ENCODE measurements at regions not wholly inside any gene's neighbourhood (a gene's known extent, or its start where the extent isn't known, plus 50 kb on each side); places are given as distances from the start of the nearest gene placed in this dataset.

DNA sequence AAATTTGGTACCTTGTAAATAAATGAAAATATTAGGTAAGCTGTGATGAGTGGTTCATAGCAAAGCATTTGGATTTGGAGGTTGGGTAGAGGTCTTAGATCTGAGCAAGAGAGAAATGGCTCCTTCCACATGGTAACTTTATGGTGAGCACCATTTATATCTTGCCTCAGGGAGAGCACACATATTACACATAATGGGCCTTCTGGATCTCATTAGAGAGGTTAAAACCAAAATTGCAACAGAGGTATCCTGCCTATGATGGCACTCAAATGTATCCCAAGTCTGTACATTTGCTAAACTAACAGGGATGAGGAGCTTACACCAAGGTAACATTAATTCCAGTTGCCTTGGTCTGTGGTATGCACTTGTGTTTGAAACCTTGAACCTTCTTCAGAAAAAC, 87.1 kb upstream of the PUDP start:
- H3K4me3 ChIP-seq (ENCODE audit: low read depth, low read length, poor library complexity, severe bottlenecking), result no peak overlapping the region
- no peaks in the 10 kb centered on the region for H4K20me1 ChIP-seq (ENCODE audit: insufficient read depth, low read length)
- H3F3A ChIP-seq (ENCODE audit: insufficient read depth, low read length), result no peaks in the 10 kb centered on the region
- H3K27me3 ChIP-seq (ENCODE audit: insufficient read depth, low read length), result no peaks in the 10 kb centered on the region
- no peaks in the 10 kb centered on the region for H3K9me3 ChIP-seq (ENCODE audit: low read length)
- H3K27ac ChIP-seq (ENCODE audit: low read depth, low read length, poor library complexity, severe bottlenecking), result no peak overlapping the region
- TF ChIP-seq EZH2 (IDR thresholded peaks at IDR 0.05; ENCODE audit: borderline replicate concordance, low read length), result no peak
- TF ChIP-seq, protein P1, sequence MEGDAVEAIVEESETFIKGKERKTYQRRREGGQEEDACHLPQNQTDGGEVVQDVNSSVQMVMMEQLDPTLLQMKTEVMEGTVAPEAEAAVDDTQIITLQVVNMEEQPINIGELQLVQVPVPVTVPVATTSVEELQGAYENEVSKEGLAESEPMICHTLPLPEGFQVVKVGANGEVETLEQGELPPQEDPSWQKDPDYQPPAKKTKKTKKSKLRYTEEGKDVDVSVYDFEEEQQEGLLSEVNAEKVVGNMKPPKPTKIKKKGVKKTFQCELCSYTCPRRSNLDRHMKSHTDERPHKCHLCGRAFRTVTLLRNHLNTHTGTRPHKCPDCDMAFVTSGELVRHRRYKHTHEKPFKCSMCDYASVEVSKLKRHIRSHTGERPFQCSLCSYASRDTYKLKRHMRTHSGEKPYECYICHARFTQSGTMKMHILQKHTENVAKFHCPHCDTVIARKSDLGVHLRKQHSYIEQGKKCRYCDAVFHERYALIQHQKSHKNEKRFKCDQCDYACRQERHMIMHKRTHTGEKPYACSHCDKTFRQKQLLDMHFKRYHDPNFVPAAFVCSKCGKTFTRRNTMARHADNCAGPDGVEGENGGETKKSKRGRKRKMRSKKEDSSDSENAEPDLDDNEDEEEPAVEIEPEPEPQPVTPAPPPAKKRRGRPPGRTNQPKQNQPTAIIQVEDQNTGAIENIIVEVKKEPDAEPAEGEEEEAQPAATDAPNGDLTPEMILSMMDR (IDR thresholded peaks at IDR 0.05; ENCODE audit: low read length), result no peak
- no peaks in the 10 kb centered on the region for H3K36me3 ChIP-seq (ENCODE audit: insufficient read depth, low read length)
- no peak overlapping the region for H3K4me2 ChIP-seq (ENCODE audit: low read length)
- H3K79me2 ChIP-seq (ENCODE audit: insufficient read depth, low read length), result no peaks in the 10 kb centered on the region
- no peaks in the 10 kb centered on the region for H3K9me2 ChIP-seq (ENCODE audit: low read depth, low read length)
- no peak overlapping the region for H3K9ac ChIP-seq (ENCODE audit: low read length)
- H2AFZ ChIP-seq (ENCODE audit: low read length), result no peak overlapping the region
- H3K4me1 ChIP-seq (ENCODE audit: insufficient read depth, low read length, severe bottlenecking), result peaks cover 26% of the 10 kb centered on the region

GRCh38 chrX:7233580-7234406, 85.8 kb upstream of the PUDP start:
- H3K27me3 ChIP-seq (ENCODE audit: insufficient read depth, low read length), result no peaks in the 10 kb centered on the region
- H3K9me3 ChIP-seq (ENCODE audit: low read length), result no peaks in the 10 kb centered on the region
- H3K4me2 ChIP-seq (ENCODE audit: low read length), result no peak overlapping the region
- H3K36me3 ChIP-seq (ENCODE audit: insufficient read depth, low read length), result no peaks in the 10 kb centered on the region
- no peak overlapping the region for H3K9ac ChIP-seq (ENCODE audit: low read length)
- no peak overlapping the region for H3K27ac ChIP-seq (ENCODE audit: low read depth, low read length, poor library complexity, severe bottlenecking)
- TF ChIP-seq EZH2 (IDR thresholded peaks at IDR 0.05; ENCODE audit: borderline replicate concordance, low read length), result no peak
- TF ChIP-seq, protein P1 (IDR thresholded peaks at IDR 0.05; ENCODE audit: low read length), result no peak
- no peaks in the 10 kb centered on the region for H4K20me1 ChIP-seq (ENCODE audit: insufficient read depth, low read length)
- H2AFZ ChIP-seq (ENCODE audit: low read length), result no peak overlapping the region
- H3K9me2 ChIP-seq (ENCODE audit: low read depth, low read length), result no peaks in the 10 kb centered on the region
- no peaks in the 10 kb centered on the region for H3F3A ChIP-seq (ENCODE audit: insufficient read depth, low read length)
- no peaks in the 10 kb centered on the region for H3K79me2 ChIP-seq (ENCODE audit: insufficient read depth, low read length)
- H3K4me3 ChIP-seq (ENCODE audit: low read depth, low read length, poor library complexity, severe bottlenecking), result no peak overlapping the region
- peaks cover 39% of the 10 kb centered on the region for H3K4me1 ChIP-seq (ENCODE audit: insufficient read depth, low read length, severe bottlenecking)

- Histone ChIP-seq H3K79me2 (ENCODE audit: insufficient read depth, low read length) (no peaks in the 10 kb centered on the region), H2AFZ (ENCODE audit: low read length) (no peak overlapping the region), H3K9me2 (ENCODE audit: low read depth, low read length) (no peaks in the 10 kb centered on the region), H3K9me3 (ENCODE audit: low read length) (no peaks in the 10 kb centered on the region), H3K27ac (ENCODE audit: low read depth, low read length, poor library complexity, severe bottlenecking) (peak overlapping the region; percentile 80), H3K4me1 (ENCODE audit: insufficient read depth, low read length, severe bottlenecking) (peaks cover 91% of the 10 kb centered on the region), H3K27me3 (ENCODE audit: insufficient read depth, low read length) (no peaks in the 10 kb centered on the region), H3F3A (ENCODE audit: insufficient read depth, low read length) (no peaks in the 10 kb centered on the region), H3K4me2 (ENCODE audit: low read length) (no peak overlapping the region), H3K4me3 (ENCODE audit: low read depth, low read length, poor library complexity, severe bottlenecking) (no peak overlapping the region), H4K20me1 (ENCODE audit: insufficient read depth, low read length) (no peaks in the 10 kb centered on the region), H3K36me3 (ENCODE audit: insufficient read depth, low read length) (no peaks in the 10 kb centered on the region), H3K9ac (ENCODE audit: low read length) (no peak overlapping the region)
- TF ChIP-seq EZH2 (IDR thresholded peaks at IDR 0.05; ENCODE audit: borderline replicate concordance, low read length), result no peak
Observed at GRCh38 chrX:7228226-7228625, 80.3 kb upstream of the PUDP start.

- Histone ChIP-seq H4K20me1 (ENCODE audit: insufficient read depth, low read length) (no peaks in the 10 kb centered on the region), H3K9me3 (ENCODE audit: low read length) (no peaks in the 10 kb centered on the region), H3K27ac (ENCODE audit: low read depth, low read length, poor library complexity, severe bottlenecking) (peak overlapping the region; percentile 52), H3K9me2 (ENCODE audit: low read depth, low read length) (no peaks in the 10 kb centered on the region), H3K36me3 (ENCODE audit: insufficient read depth, low read length) (no peaks in the 10 kb centered on the region), H3K4me3 (ENCODE audit: low read depth, low read length, poor library complexity, severe bottlenecking) (no peak overlapping the region), H3K79me2 (ENCODE audit: insufficient read depth, low read length) (no peaks in the 10 kb centered on the region), H3K4me2 (ENCODE audit: low read length) (no peak overlapping the region; the same call in 1 of the 2 replicates), H3F3A (ENCODE audit: insufficient read depth, low read length) (no peaks in the 10 kb centered on the region), H3K4me1 (ENCODE audit: insufficient read depth, low read length, severe bottlenecking) (peaks cover 73% of the 10 kb centered on the region), H3K9ac (ENCODE audit: low read length) (no peak overlapping the region), H3K27me3 (ENCODE audit: insufficient read depth, low read length) (no peaks in the 10 kb centered on the region), H2AFZ (ENCODE audit: low read length) (no peak overlapping the region)
- TF ChIP-seq, protein P1 (IDR thresholded peaks at IDR 0.05; ENCODE audit: low read length), result no peak
- TF ChIP-seq EZH2 (IDR thresholded peaks at IDR 0.05; ENCODE audit: borderline replicate concordance, low read length), result no peak
Observed at GRCh38 chrX:7225338-7225737, 77.4 kb upstream of the PUDP start.
